ENCODE measurements at regions not wholly inside any gene's neighbourhood (a gene's known extent, or its start where the extent isn't known, plus 50 kb on each side); places are given as distances from the start of the nearest gene placed in this dataset.

- Histone ChIP-seq H3K79me2 (replicated peaks; ENCODE audit: insufficient read depth) (no peaks in the 10 kb centered on the region), H3K36me3 (ENCODE audit: insufficient read depth) (no peaks in the 10 kb centered on the region), H3K27me3 (ENCODE audit: insufficient read depth) (no peaks in the 10 kb centered on the region), H3F3A (replicated peaks; ENCODE audit: low read depth) (no peaks in the 10 kb centered on the region), H4K20me1 (replicated peaks; ENCODE audit: insufficient read depth) (no peaks in the 10 kb centered on the region), H3K4me1 (ENCODE audit: insufficient read depth) (peaks cover 14% of the 10 kb centered on the region), H3K4me2 (no peak overlapping the region), H3K27ac (ENCODE audit: low read depth) (no peak overlapping the region), H2AFZ (no peak overlapping the region), H3K4me3 (no peak overlapping the region), H3K9me2 (ENCODE audit: insufficient read depth) (0 out of 2 replicates have a peak, but pooled peaks cover 16% of the 10 kb centered on the region)
- H3K27ac Mint-ChIP-seq = no peak overlapping the region
- ATAC-seq (no peak), DNase-seq (ENCODE audit: low spot score) (no peak)
- H3K4me1 Mint-ChIP-seq = no peaks in the 10 kb centered on the region; the same call in 2 of the 3 replicates
- no peaks in the 10 kb centered on the region for H3K27me3 Mint-ChIP-seq (ENCODE audit: insufficient read depth, low read depth, poor library complexity)
- peaks cover 3% of the 10 kb centered on the region; the same call in 1 of the 3 replicates for H3K36me3 Mint-ChIP-seq (ENCODE audit: low read depth)
- H3K4me3 Mint-ChIP-seq = no peak overlapping the region
- H3K9me3 Mint-ChIP-seq = peaks cover 3% of the 10 kb centered on the region; the same call in 2 of the 3 replicates
- TF ChIP-seq ETS1 (IDR thresholded peaks at IDR 0.05) (no peak), CREB1 (CRISPR knock-in tag; IDR thresholded peaks at IDR 0.05; ENCODE audit: low read depth) (no peak), ZNF331 (CRISPR knock-in tag; IDR thresholded peaks at IDR 0.05; ENCODE audit: low read depth) (no peak), NANOG (IDR thresholded peaks at IDR 0.05; ENCODE audit: borderline replicate concordance) (no peak), JUNB (IDR thresholded peaks at IDR 0.05; ENCODE audit: unreplicated experiment) (no peak), STAT1 (IDR thresholded peaks at IDR 0.05; ENCODE audit: unreplicated experiment) (no peak), ZNF114 (CRISPR knock-in tag; IDR thresholded peaks at IDR 0.05) (no peak), ZNF462 (CRISPR knock-in tag; IDR thresholded peaks at IDR 0.05) (no peak), REST (IDR thresholded peaks at IDR 0.05; ENCODE audit: unreplicated experiment) (no peak), POLR2AphosphoS5 (IDR thresholded peaks at IDR 0.05; ENCODE audit: low read depth) (no peak), CTCF (conservative IDR thresholded peaks at IDR 0.05; ENCODE audit: low read depth in 2 of 2) (no peak), EZH2phosphoT487 (IDR thresholded peaks at IDR 0.05; ENCODE audit: unreplicated experiment) (no peak), EZH2 (IDR thresholded peaks at IDR 0.05; ENCODE audit: low read depth, unreplicated experiment) (no peak)
Observed at GRCh38 chr10:62634576-62634975, 169.9 kb upstream of the ADO start.
